ENCODE measurements at regions not wholly inside any gene's neighbourhood (a gene's known extent, or its start where the extent isn't known, plus 50 kb on each side); places are given as distances from the start of the nearest gene placed in this dataset.

GRCh38 chr9:99389087-99390033 is 167.3 kb downstream of the SEC61B start:
- Histone ChIP-seq H3K9me3 (ENCODE audit: low read length) (no peaks in the 10 kb centered on the region), H3K27me3 (ENCODE audit: control insufficient read depth in 1 of 2, insufficient read depth in 2 of 2, low read length in 2 of 2) (peaks cover 0 to 11% of the 10 kb centered on the region in 2 experiments; a peak in 2 of 5 replicates), H3K4me2 (ENCODE audit: low read depth, low read length) (no peak overlapping the region), H3K27ac (ENCODE audit: extremely low read length, insufficient read depth, low read length) (no peak overlapping the region), H3K36me3 (replicated peaks in 1 of 2; ENCODE audit: control insufficient read depth in 1 of 2, insufficient read depth in 2 of 2, low read length in 2 of 2) (no peaks in the 10 kb centered on the region), H3K9ac (ENCODE audit: insufficient read depth, low read depth, low read length) (no peak overlapping the region), H3K79me2 (ENCODE audit: insufficient read depth, low read length) (no peaks in the 10 kb centered on the region), H2AFZ (ENCODE audit: low read length) (no peak overlapping the region), H3K4me1 (ENCODE audit: insufficient read depth, low read length) (no peaks in the 10 kb centered on the region), H4K20me1 (ENCODE audit: insufficient read depth, low read length) (no peaks in the 10 kb centered on the region), H3K4me3 (replicated peaks in 1 of 3; ENCODE audit: insufficient read depth in 1 of 3, low read depth in 2 of 3, low read length in 3 of 3) (no peak overlapping the region)
- CTCF ChIA-PET (ENCODE audit: low intra/inter-chr PET ratio, low total read pairs) = no interaction called here
- no peak for ATAC-seq
- in situ Hi-C loops (cut with HindIII; ENCODE audit: extremely low pct_ligation_motif_present, low pct_unique_long_range_greater_than_20kb) (no loop called here), intact Hi-C loops (cut with micrococcal nuclease; ENCODE audit: unreplicated experiment) (no loop called here)
- POLR2A ChIA-PET = no interaction called here
- FAIRE-seq = no peak
- no peak for DNase-seq (ENCODE audit: low spot score)
- 18% methylated on average over 10 of the region's 10 CpGs for WGBS (ENCODE audit: low lambda C conversion rate)
- no TSS peak for BruUV-seq (replicated peaks)
- TF ChIP-seq, protein P1, sequence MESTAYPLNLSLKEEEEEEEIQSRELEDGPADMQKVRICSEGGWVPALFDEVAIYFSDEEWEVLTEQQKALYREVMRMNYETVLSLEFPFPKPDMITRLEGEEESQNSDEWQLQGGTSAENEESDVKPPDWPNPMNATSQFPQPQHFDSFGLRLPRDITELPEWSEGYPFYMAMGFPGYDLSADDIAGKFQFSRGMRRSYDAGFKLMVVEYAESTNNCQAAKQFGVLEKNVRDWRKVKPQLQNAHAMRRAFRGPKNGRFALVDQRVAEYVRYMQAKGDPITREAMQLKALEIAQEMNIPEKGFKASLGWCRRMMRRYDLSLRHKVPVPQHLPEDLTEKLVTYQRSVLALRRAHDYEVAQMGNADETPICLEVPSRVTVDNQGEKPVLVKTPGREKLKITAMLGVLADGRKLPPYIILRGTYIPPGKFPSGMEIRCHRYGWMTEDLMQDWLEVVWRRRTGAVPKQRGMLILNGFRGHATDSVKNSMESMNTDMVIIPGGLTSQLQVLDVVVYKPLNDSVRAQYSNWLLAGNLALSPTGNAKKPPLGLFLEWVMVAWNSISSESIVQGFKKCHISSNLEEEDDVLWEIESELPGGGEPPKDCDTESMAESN (CRISPR knock-in tag; conservative IDR thresholded peaks at IDR 0.05) = no peak
- TF ChIP-seq, protein P2, sequence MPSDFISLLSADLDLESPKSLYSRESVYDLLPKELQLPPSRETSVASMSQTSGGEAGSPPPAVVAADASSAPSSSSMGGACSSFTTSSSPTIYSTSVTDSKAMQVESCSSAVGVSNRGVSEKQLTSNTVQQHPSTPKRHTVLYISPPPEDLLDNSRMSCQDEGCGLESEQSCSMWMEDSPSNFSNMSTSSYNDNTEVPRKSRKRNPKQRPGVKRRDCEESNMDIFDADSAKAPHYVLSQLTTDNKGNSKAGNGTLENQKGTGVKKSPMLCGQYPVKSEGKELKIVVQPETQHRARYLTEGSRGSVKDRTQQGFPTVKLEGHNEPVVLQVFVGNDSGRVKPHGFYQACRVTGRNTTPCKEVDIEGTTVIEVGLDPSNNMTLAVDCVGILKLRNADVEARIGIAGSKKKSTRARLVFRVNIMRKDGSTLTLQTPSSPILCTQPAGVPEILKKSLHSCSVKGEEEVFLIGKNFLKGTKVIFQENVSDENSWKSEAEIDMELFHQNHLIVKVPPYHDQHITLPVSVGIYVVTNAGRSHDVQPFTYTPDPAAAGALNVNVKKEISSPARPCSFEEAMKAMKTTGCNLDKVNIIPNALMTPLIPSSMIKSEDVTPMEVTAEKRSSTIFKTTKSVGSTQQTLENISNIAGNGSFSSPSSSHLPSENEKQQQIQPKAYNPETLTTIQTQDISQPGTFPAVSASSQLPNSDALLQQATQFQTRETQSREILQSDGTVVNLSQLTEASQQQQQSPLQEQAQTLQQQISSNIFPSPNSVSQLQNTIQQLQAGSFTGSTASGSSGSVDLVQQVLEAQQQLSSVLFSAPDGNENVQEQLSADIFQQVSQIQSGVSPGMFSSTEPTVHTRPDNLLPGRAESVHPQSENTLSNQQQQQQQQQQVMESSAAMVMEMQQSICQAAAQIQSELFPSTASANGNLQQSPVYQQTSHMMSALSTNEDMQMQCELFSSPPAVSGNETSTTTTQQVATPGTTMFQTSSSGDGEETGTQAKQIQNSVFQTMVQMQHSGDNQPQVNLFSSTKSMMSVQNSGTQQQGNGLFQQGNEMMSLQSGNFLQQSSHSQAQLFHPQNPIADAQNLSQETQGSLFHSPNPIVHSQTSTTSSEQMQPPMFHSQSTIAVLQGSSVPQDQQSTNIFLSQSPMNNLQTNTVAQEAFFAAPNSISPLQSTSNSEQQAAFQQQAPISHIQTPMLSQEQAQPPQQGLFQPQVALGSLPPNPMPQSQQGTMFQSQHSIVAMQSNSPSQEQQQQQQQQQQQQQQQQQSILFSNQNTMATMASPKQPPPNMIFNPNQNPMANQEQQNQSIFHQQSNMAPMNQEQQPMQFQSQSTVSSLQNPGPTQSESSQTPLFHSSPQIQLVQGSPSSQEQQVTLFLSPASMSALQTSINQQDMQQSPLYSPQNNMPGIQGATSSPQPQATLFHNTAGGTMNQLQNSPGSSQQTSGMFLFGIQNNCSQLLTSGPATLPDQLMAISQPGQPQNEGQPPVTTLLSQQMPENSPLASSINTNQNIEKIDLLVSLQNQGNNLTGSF (CRISPR knock-in tag; IDR thresholded peaks at IDR 0.05) = no peak
- TF ChIP-seq ZNF335 (CRISPR knock-in tag; IDR thresholded peaks at IDR 0.05) (no peak), CC2D1A (CRISPR knock-in tag; IDR thresholded peaks at IDR 0.05) (no peak), HCFC1 (IDR thresholded peaks at IDR 0.05; ENCODE audit: low read depth, low read length) (no peak), SMARCE1 (IDR thresholded peaks at IDR 0.05; ENCODE audit: borderline replicate concordance) (no peak)
- TF ChIP-seq, protein P3, sequence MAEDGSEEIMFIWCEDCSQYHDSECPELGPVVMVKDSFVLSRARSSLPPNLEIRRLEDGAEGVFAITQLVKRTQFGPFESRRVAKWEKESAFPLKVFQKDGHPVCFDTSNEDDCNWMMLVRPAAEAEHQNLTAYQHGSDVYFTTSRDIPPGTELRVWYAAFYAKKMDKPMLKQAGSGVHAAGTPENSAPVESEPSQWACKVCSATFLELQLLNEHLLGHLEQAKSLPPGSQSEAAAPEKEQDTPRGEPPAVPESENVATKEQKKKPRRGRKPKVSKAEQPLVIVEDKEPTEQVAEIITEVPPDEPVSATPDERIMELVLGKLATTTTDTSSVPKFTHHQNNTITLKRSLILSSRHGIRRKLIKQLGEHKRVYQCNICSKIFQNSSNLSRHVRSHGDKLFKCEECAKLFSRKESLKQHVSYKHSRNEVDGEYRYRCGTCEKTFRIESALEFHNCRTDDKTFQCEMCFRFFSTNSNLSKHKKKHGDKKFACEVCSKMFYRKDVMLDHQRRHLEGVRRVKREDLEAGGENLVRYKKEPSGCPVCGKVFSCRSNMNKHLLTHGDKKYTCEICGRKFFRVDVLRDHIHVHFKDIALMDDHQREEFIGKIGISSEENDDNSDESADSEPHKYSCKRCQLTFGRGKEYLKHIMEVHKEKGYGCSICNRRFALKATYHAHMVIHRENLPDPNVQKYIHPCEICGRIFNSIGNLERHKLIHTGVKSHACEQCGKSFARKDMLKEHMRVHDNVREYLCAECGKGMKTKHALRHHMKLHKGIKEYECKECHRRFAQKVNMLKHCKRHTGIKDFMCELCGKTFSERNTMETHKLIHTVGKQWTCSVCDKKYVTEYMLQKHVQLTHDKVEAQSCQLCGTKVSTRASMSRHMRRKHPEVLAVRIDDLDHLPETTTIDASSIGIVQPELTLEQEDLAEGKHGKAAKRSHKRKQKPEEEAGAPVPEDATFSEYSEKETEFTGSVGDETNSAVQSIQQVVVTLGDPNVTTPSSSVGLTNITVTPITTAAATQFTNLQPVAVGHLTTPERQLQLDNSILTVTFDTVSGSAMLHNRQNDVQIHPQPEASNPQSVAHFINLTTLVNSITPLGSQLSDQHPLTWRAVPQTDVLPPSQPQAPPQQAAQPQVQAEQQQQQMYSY (CRISPR knock-in tag; IDR thresholded peaks at IDR 0.05) = no peak
